B cell (primary cell): ENCODE measurements at regions not wholly inside any gene's neighbourhood (a gene's known extent, or its start where the extent isn't known, plus 50 kb on each side); places are given as distances from the start of the nearest gene placed in this dataset.

Source experiments
- ATAC-seq: fragments of 200-7000 bp; cut with Tn5 transposase; one replicate; pipeline ENCODE4 v1.10.0; 2021; ENCODE audit warnings: low read depth, mild to moderate bottlenecking, moderate number of reproducible peaks, moderate library complexity
- CTCF ChIA-PET: fragments of 350-600 bp; sonication (Branson Sonifier 250); formaldehyde crosslinking; loops from one replicate; lab custom pipeline; 2021; ENCODE audit warnings: antibody characterized with exemption, inconsistent platforms; lab: Charles Lee
- POLR2A ChIA-PET: fragments of 350-600 bp; sonication (Branson Sonifier 250); formaldehyde crosslinking; loops from one replicate; lab custom pipeline; 2021; ENCODE audit warnings: antibody characterized with exemption; lab: Charles Lee
- DNase-seq: peaks from one replicate; pipeline ENCODE4 v3.0.0; 2013
- H2AFZ ChIP-seq: 2 replicates; pipeline ENCODE4 v1.6.1; 2012; ENCODE audit warnings: mild to moderate bottlenecking, low read depth, low read length; ENCODE audit not compliant: insufficient read depth, poor library complexity, severe bottlenecking
- H3K27ac ChIP-seq, 2 donors: 1 replicate in 1 of 2; 2 replicates in 1 of 2; pipeline ENCODE4 v1.5.1; 2012 to 2013; ENCODE audit warnings: low read length in 2 of 2, mild to moderate bottlenecking in 2 of 2, moderate library complexity in 1 of 2
- H3K27me3 ChIP-seq, 4 experiments: fragments of 200-600 bp in 1 of 4; sonication (generic) in 1 of 4; replicated peaks in 1 of 4; 1 replicate in 2 of 4; 2 replicates in 2 of 4; pipeline versions ENCODE4 v1.6.1 to v1.7.0; 2013 to 2016; ENCODE audit warnings: low read length in 3 of 4, mild to moderate bottlenecking in 2 of 4, mixed read lengths in 1 of 4, moderate library complexity in 1 of 4; ENCODE audit not compliant: insufficient read depth in 4 of 4, control insufficient read depth in 3 of 4; ENCODE audit errors: control extremely low read depth in 1 of 4
- H3K36me3 ChIP-seq, 2 experiments: replicated peaks in 1 of 2; 1 replicate in 1 of 2; 2 replicates in 1 of 2; pipeline versions ENCODE4 v1.6.1 to v1.7.1; 2013; ENCODE audit warnings: low read length in 1 of 2; ENCODE audit not compliant: insufficient read depth in 2 of 2, control insufficient read depth in 1 of 2; ENCODE audit errors: control extremely low read depth in 1 of 2, extremely low read depth in 1 of 2
- H3K4me1 ChIP-seq, 2 donors: fragments of 200-600 bp in 1 of 2; sonication (generic) in 1 of 2; 1 replicate in 1 of 2; 2 replicates in 1 of 2; pipeline versions ENCODE4 v1.5.1 to v1.6.1; 2013 to 2017; ENCODE audit warnings: low read length in 2 of 2; ENCODE audit not compliant: control insufficient read depth in 2 of 2, insufficient read depth in 2 of 2
- H3K4me2 ChIP-seq: replicated peaks from 2 replicates; pipeline ENCODE3; 2012; ENCODE audit warnings: mild to moderate bottlenecking, low read depth, low read length; ENCODE audit not compliant: poor library complexity, severe bottlenecking
- H3K4me3 ChIP-seq, 5 experiments: fragments of 200-600 bp in 1 of 5; sonication (generic) in 1 of 5; 1 replicate in 3 of 5; 2 replicates in 2 of 5; pipeline versions ENCODE4 v1.5.1 to v1.7.0; 2011 to 2016; ENCODE audit warnings: low read length in 4 of 5, mild to moderate bottlenecking in 4 of 5, low read depth in 2 of 5, control low read depth in 1 of 5, moderate library complexity in 1 of 5; ENCODE audit not compliant: insufficient read depth in 1 of 5; ENCODE audit errors: control extremely low read depth in 1 of 5, extremely low read depth in 1 of 5
- H3K79me2 ChIP-seq: fragments of 200-600 bp; sonication (generic); one replicate; pipeline ENCODE4 v1.6.0; 2016; ENCODE audit warnings: low read length; ENCODE audit not compliant: control insufficient read depth, insufficient read depth
- H3K9ac ChIP-seq: fragments of 200-600 bp; sonication (generic); 2 replicates; pipeline ENCODE4 v1.6.1; 2017; ENCODE audit warnings: mild to moderate bottlenecking, low read length, moderate library complexity
- H3K9me3 ChIP-seq, 3 donors: one replicate each; pipeline versions ENCODE4 v1.6.1 to v1.7.1; 2013; ENCODE audit warnings: low read length in 2 of 3; ENCODE audit not compliant: control insufficient read depth in 2 of 3, insufficient read depth in 1 of 3; ENCODE audit errors: control extremely low read depth in 1 of 3
- H4K20me1 ChIP-seq: 2 replicates; pipeline ENCODE4 v1.6.0; 2012; ENCODE audit warnings: mild to moderate bottlenecking, low read length; ENCODE audit not compliant: insufficient read depth, control insufficient read depth, poor library complexity, severe bottlenecking
- H3K27ac Mint-ChIP-seq: one replicate; pipeline ENCODE4 v1.8.0; 2021; ENCODE audit warnings: mixed read lengths
- H3K27me3 Mint-ChIP-seq: one replicate; pipeline ENCODE4 v1.8.0; 2021; ENCODE audit warnings: mixed read lengths
- H3K4me1 Mint-ChIP-seq: one replicate; pipeline ENCODE4 v1.8.0; 2021; ENCODE audit warnings: mixed read lengths
- H3K4me3 Mint-ChIP-seq: one replicate; pipeline ENCODE4 v1.8.0; 2021; ENCODE audit warnings: mixed read lengths
- H3K9me3 Mint-ChIP-seq: one replicate; pipeline ENCODE4 v1.8.0; 2022; ENCODE audit warnings: mixed read lengths; ENCODE audit not compliant: insufficient read depth
- EZH2 ChIP-seq: IDR thresholded peaks from 2 replicates; pipeline ENCODE4 v1.6.1; 2012; ENCODE audit warnings: borderline replicate concordance, low read depth, mild to moderate bottlenecking, moderate library complexity, low read length; ENCODE audit not compliant: insufficient read depth, poor library complexity, severe bottlenecking
- WGBS: methylation state at CpG from one replicate; pipeline ENCODE4 v1.1.5; 2013; ENCODE audit warnings: missing lambda C conversion rate; ENCODE audit not compliant: insufficient coverage; 5-methylcytosine and 5-hydroxymethylcytosine counted together
- intact Hi-C: fragments of 100-400 bp; cut with micrococcal nuclease; formaldehyde crosslinking; loops from one replicate; pipeline ENCODE4 v1.10.0; 2022
- TF ChIP-seq, protein P1 (sequence below): fragments of 200-600 bp; IDR thresholded peaks from one replicate; pipeline ENCODE4 v1.8.0; 2022; ENCODE audit warnings: antibody characterized with exemption, mild to moderate bottlenecking

DNA sequence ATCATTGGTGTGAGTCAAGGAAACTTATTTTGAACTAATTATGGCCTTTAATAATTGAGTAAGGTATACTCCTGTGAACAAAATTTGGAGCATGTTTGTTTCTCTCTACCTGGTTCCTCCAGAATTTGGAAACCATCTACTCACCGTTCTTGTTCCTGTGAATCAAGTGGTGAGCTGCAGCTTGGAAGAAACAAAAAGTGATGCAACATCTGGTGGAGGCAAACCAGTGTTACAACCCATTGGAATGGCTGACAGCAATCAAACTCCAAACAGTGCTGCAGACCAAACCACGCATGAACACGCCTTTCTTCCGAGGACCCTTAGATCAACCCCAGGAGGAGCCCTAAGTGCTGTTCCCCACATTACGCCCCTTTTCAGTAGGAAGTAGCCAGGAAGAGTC lies 104.7 kb upstream of the VASH1 start:
- intact Hi-C loops: no loop called here
- CTCF ChIA-PET: no interaction called here

DNA sequence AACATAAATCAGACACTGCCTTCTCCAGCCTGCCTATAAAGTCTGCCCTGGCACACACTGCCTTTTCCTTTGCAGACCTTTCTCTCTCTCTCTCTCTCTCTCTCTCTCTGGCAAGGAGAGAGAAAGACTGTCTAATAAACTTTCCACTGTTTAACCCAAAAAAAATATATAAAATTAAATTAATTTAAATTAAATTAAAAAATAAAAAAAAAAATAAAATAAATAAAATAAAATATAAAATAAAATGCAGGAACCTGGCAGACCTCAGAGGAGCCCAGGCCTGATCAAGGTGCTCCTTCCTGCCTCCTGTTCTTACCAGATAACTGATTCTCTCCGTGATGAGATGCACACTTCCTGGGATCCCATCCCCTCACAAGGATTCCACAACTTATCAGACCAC lies 103.9 kb upstream of the VASH1 start:
- no peak overlapping the region for H3K27ac Mint-ChIP-seq

More for the DNA sequence above, 104.7 kb upstream of the VASH1 start:
- H3K27ac ChIP-seq: no peak overlapping the region
- no peak overlapping the region for H3K9ac ChIP-seq
- Mint-ChIP-seq H3K27me3 (peaks cover 35% of the 10 kb centered on the region), H3K27ac (no peak overlapping the region), H3K9me3 (no peaks in the 10 kb centered on the region), H3K4me3 (no peak overlapping the region), H3K4me1 (no peaks in the 10 kb centered on the region)
- no peak overlapping the region for H3K4me2 ChIP-seq
- H3K4me1 ChIP-seq: no peaks in the 10 kb centered on the region
- H4K20me1 ChIP-seq: no peaks in the 10 kb centered on the region
- no peaks in the 10 kb centered on the region for H3K79me2 ChIP-seq
- H3K4me3 ChIP-seq: no peak overlapping the region
- POLR2A ChIA-PET: no interaction called here
- TF ChIP-seq EZH2: no peak
- TF ChIP-seq, protein P1, sequence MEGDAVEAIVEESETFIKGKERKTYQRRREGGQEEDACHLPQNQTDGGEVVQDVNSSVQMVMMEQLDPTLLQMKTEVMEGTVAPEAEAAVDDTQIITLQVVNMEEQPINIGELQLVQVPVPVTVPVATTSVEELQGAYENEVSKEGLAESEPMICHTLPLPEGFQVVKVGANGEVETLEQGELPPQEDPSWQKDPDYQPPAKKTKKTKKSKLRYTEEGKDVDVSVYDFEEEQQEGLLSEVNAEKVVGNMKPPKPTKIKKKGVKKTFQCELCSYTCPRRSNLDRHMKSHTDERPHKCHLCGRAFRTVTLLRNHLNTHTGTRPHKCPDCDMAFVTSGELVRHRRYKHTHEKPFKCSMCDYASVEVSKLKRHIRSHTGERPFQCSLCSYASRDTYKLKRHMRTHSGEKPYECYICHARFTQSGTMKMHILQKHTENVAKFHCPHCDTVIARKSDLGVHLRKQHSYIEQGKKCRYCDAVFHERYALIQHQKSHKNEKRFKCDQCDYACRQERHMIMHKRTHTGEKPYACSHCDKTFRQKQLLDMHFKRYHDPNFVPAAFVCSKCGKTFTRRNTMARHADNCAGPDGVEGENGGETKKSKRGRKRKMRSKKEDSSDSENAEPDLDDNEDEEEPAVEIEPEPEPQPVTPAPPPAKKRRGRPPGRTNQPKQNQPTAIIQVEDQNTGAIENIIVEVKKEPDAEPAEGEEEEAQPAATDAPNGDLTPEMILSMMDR: no peak
- no peak for DNase-seq
- WGBS: 86% methylated on average over 4 of the region's 5 CpGs
- no peak overlapping the region for H2AFZ ChIP-seq
- no peaks in the 10 kb centered on the region for H3K36me3 ChIP-seq
- H3K9me3 ChIP-seq: peaks cover 0 to 5% (median 0%) of the 10 kb centered on the region in 3 donors
- ATAC-seq: no peak
- peaks cover 0 to 10% (median 4%) of the 10 kb centered on the region in 4 experiments for H3K27me3 ChIP-seq

More for the DNA sequence above, 103.9 kb upstream of the VASH1 start:
- ChIA-PET POLR2A (no interaction called here), CTCF (no interaction called here)
- H3K79me2 ChIP-seq: no peaks in the 10 kb centered on the region
- H3K9ac ChIP-seq: no peak overlapping the region
- intact Hi-C loops: no loop called here
- no peaks in the 10 kb centered on the region for H4K20me1 ChIP-seq
- no peak overlapping the region for H3K27ac ChIP-seq
- no peaks in the 10 kb centered on the region for H3K4me1 Mint-ChIP-seq
- H3K27me3 Mint-ChIP-seq: peaks cover 40% of the 10 kb centered on the region
- no peak overlapping the region for H3K4me3 Mint-ChIP-seq
- TF ChIP-seq, protein P1: no peak
- TF ChIP-seq EZH2: no peak
- 93% methylated on average over 1 of the region's 1 CpG for WGBS
- H3K36me3 ChIP-seq: no peaks in the 10 kb centered on the region
- no peaks in the 10 kb centered on the region for H3K4me1 ChIP-seq
- no peak overlapping the region for H3K4me3 ChIP-seq
- H3K27me3 ChIP-seq: peaks cover 0 to 10% (median 4%) of the 10 kb centered on the region in 4 experiments
- H2AFZ ChIP-seq: no peak overlapping the region
- peaks cover 0 to 5% (median 0%) of the 10 kb centered on the region in 3 donors for H3K9me3 ChIP-seq
- no peaks in the 10 kb centered on the region for H3K9me3 Mint-ChIP-seq
- no peak overlapping the region for H3K4me2 ChIP-seq
- no peak for DNase-seq
- no peak for ATAC-seq
